ENCODE measurements at regions not wholly inside any gene's neighbourhood (a gene's known extent, or its start where the extent isn't known, plus 50 kb on each side); places are given as distances from the start of the nearest gene placed in this dataset.

- no peak for DNase-seq
- no peaks in the 10 kb centered on the region for H3K36me3 ChIP-seq
- H3K27ac ChIP-seq: no peak overlapping the region
- no peaks in the 10 kb centered on the region for H3K9me3 ChIP-seq
- no peak overlapping the region for H3K4me3 ChIP-seq
- TF ChIP-seq CTCF (IDR thresholded peaks at IDR 0.05): no peak
- TF ChIP-seq POLR2A (IDR thresholded peaks at IDR 0.05): no peak
- no peaks in the 10 kb centered on the region for H3K27me3 ChIP-seq
- H3K4me1 ChIP-seq: no peaks in the 10 kb centered on the region
Measured at GRCh38 chr16:66001432-66001831, 365.1 kb upstream of the CDH5 start.

GRCh38 chr16:65998443-65998842 lies 368.0 kb upstream of the CDH5 start:
- DNase-seq: no peak
- no peaks in the 10 kb centered on the region for H3K4me1 ChIP-seq
- no peaks in the 10 kb centered on the region for H3K9me3 ChIP-seq
- no peaks in the 10 kb centered on the region for H3K27me3 ChIP-seq
- TF ChIP-seq POLR2A (IDR thresholded peaks at IDR 0.05) (no peak), CTCF (IDR thresholded peaks at IDR 0.05) (no peak)
- H3K4me3 ChIP-seq: no peak overlapping the region
- no peaks in the 10 kb centered on the region for H3K36me3 ChIP-seq
- no peak overlapping the region for H3K27ac ChIP-seq

DNA sequence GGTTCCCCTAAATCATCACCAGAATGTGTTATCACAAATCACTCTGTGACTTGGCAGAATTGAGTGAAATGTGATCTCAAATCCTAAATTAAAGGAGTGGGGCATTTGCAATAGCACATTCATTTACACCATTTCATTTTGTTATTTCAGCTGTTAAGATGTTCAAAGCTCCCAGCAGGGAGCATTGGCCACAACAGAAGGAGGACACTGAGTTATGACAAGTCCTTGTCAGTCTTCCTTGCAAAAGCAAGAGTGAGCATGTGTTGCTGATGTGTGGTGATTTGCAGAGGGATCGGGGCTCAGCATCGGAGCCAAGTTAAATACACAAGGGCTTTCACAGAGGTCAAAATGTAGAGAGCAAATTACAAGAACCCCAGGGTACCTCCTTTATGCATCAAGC lies 372.2 kb upstream of the CDH5 start:
- TF ChIP-seq CTCF (IDR thresholded peaks at IDR 0.05): no peak
- TF ChIP-seq POLR2A (IDR thresholded peaks at IDR 0.05): no peak
- Histone ChIP-seq H3K9me3 (no peaks in the 10 kb centered on the region), H3K4me3 (no peak overlapping the region), H3K27me3 (no peaks in the 10 kb centered on the region), H3K4me1 (no peaks in the 10 kb centered on the region), H3K36me3 (no peaks in the 10 kb centered on the region), H3K27ac (no peak overlapping the region)
- DNase-seq: no peak

- Histone ChIP-seq H3K4me3 (no peak overlapping the region), H3K4me1 (no peaks in the 10 kb centered on the region), H3K27me3 (no peaks in the 10 kb centered on the region), H3K9me3 (no peaks in the 10 kb centered on the region), H3K27ac (no peak overlapping the region), H3K36me3 (no peaks in the 10 kb centered on the region)
- DNase-seq: no peak
- TF ChIP-seq CTCF (IDR thresholded peaks at IDR 0.05) (no peak), POLR2A (IDR thresholded peaks at IDR 0.05) (no peak)
Measured at GRCh38 chr16:65991149-65991701, 375.3 kb upstream of the CDH5 start.

- DNase-seq: no peak
- Histone ChIP-seq H3K27ac (no peak overlapping the region), H3K9me3 (no peaks in the 10 kb centered on the region), H3K27me3 (no peaks in the 10 kb centered on the region), H3K4me1 (no peaks in the 10 kb centered on the region), H3K4me3 (no peak overlapping the region), H3K36me3 (no peaks in the 10 kb centered on the region)
- TF ChIP-seq CTCF (IDR thresholded peaks at IDR 0.05): no peak
- no peak for TF ChIP-seq POLR2A (IDR thresholded peaks at IDR 0.05)
Measured at GRCh38 chr16:65989861-65990604, 376.5 kb upstream of the CDH5 start.

Measured in Peyer's patch (tissue), 4 donors.